Endodermal cell (in vitro differentiated cells): ENCODE measurements at regions not wholly inside any gene's neighbourhood (a gene's known extent, or its start where the extent isn't known, plus 50 kb on each side); places are given as distances from the start of the nearest gene placed in this dataset.

Experiments
- DNase-seq: peaks from one replicate; pipeline ENCODE4 v3.0.0-alpha.2; 2017
- H3K27ac ChIP-seq: 2 replicates; pipeline ENCODE4 v1.5.1; 2013; ENCODE audit warnings: mild to moderate bottlenecking, low read depth, low read length, moderate library complexity
- H3K27me3 ChIP-seq: 2 replicates; pipeline ENCODE4 v1.6.1; 2013; ENCODE audit warnings: mild to moderate bottlenecking, low read length, moderate library complexity; ENCODE audit not compliant: insufficient read depth, control insufficient read depth, poor library complexity, severe bottlenecking
- H3K36me3 ChIP-seq: 2 replicates; pipeline ENCODE4 v1.7.0; 2013; ENCODE audit warnings: mild to moderate bottlenecking, low read length, moderate library complexity; ENCODE audit not compliant: control insufficient read depth, insufficient read depth
- H3K4me1 ChIP-seq: one replicate; pipeline ENCODE4 v1.7.0; 2013; ENCODE audit warnings: low read length; ENCODE audit not compliant: control insufficient read depth, insufficient read depth
- H3K4me3 ChIP-seq: 2 replicates; pipeline ENCODE4 v1.5.1; 2013; ENCODE audit warnings: mild to moderate bottlenecking, low read length, moderate library complexity
- H3K9ac ChIP-seq: 2 replicates; pipeline ENCODE4 v1.6.1; 2013; ENCODE audit warnings: mild to moderate bottlenecking, low read length, moderate library complexity; ENCODE audit not compliant: poor library complexity, severe bottlenecking; ENCODE audit errors: extremely low read depth
- H3K9me3 ChIP-seq: 2 replicates; pipeline ENCODE4 v1.6.1; 2013; ENCODE audit warnings: mild to moderate bottlenecking, low read length, moderate library complexity; ENCODE audit not compliant: control insufficient read depth
- H3K27ac Mint-ChIP-seq: 2 replicates; pipeline ENCODE4 v1.8.0; 2020; ENCODE audit warnings: mixed read lengths
- H3K27me3 Mint-ChIP-seq: 2 replicates; pipeline ENCODE4 v1.8.0; 2021; ENCODE audit warnings: mild to moderate bottlenecking, mixed read lengths; ENCODE audit not compliant: insufficient read depth
- H3K36me3 Mint-ChIP-seq: 2 replicates; pipeline ENCODE4 v1.8.0; 2020; ENCODE audit warnings: low read depth, mixed read lengths
- H3K4me1 Mint-ChIP-seq: 2 replicates; pipeline ENCODE4 v1.8.0; 2020; ENCODE audit warnings: mixed read lengths
- H3K4me3 Mint-ChIP-seq: 2 replicates; pipeline ENCODE4 v1.8.0; 2020; ENCODE audit warnings: mild to moderate bottlenecking, moderate library complexity, mixed read lengths
- H3K9me3 Mint-ChIP-seq: 2 replicates; pipeline ENCODE4 v1.8.0; 2020; ENCODE audit warnings: mild to moderate bottlenecking, mixed read lengths
- CTCF ChIP-seq: fragments of 200-600 bp; sonication (generic); conservative IDR thresholded peaks from 2 replicates; pipeline ENCODE4 v1.5.0; 2021; ENCODE audit warnings: antibody characterized with exemption, mild to moderate bottlenecking
- WGBS, 2 experiments: methylation state at CpG; one replicate each; pipeline versions ENCODE4 v1.1.5 to v1.1.7; 2013; ENCODE audit warnings: missing lambda C conversion rate in 2 of 2, mixed read lengths in 1 of 2; ENCODE audit not compliant: insufficient coverage in 1 of 2, insufficient read length in 1 of 2; 5-methylcytosine and 5-hydroxymethylcytosine counted together

GRCh38 chr13:39858794-39859193, 203.3 kb downstream of the COG6 start:
- no peaks in the 10 kb centered on the region for H3K4me1 ChIP-seq
- no peak for DNase-seq
- WGBS, 2 experiments, result 88 to 92% methylated on average over 1 to 2 of the region's 2 CpGs
- H3K27ac ChIP-seq, result no peak overlapping the region
- H3K4me1 Mint-ChIP-seq, result no peaks in the 10 kb centered on the region
- peaks cover 6% of the 10 kb centered on the region for H3K9me3 Mint-ChIP-seq
- H3K9me3 ChIP-seq, result peaks cover 5% of the 10 kb centered on the region
- H3K36me3 Mint-ChIP-seq, result no peaks in the 10 kb centered on the region
- no peaks in the 10 kb centered on the region for H3K27me3 ChIP-seq
- H3K36me3 ChIP-seq, result no peaks in the 10 kb centered on the region
- no peak overlapping the region for H3K9ac ChIP-seq
- no peak overlapping the region for H3K4me3 Mint-ChIP-seq
- no peak overlapping the region for H3K4me3 ChIP-seq
- peaks cover 2% of the 10 kb centered on the region for H3K27me3 Mint-ChIP-seq
- no peak overlapping the region for H3K27ac Mint-ChIP-seq
- no peak for TF ChIP-seq CTCF

GRCh38 chr13:39859898-39860297, 204.4 kb downstream of the COG6 start:
- Histone ChIP-seq H3K9me3 (no peaks in the 10 kb centered on the region), H3K27me3 (no peaks in the 10 kb centered on the region), H3K9ac (no peak overlapping the region), H3K4me3 (no peak overlapping the region), H3K4me1 (no peaks in the 10 kb centered on the region), H3K27ac (no peak overlapping the region), H3K36me3 (no peaks in the 10 kb centered on the region)
- Mint-ChIP-seq H3K36me3 (no peaks in the 10 kb centered on the region), H3K9me3 (no peaks in the 10 kb centered on the region), H3K4me3 (no peak overlapping the region), H3K27me3 (peaks cover 2% of the 10 kb centered on the region), H3K27ac (no peak overlapping the region), H3K4me1 (no peaks in the 10 kb centered on the region)
- TF ChIP-seq CTCF, result no peak
- DNase-seq, result no peak
- WGBS, 2 experiments, result 90 to 100% methylated on average over 3 of the region's 3 CpGs

- H3K4me1 Mint-ChIP-seq, result no peaks in the 10 kb centered on the region
- no peaks in the 10 kb centered on the region for H3K9me3 ChIP-seq
- DNase-seq, result no peak
- TF ChIP-seq CTCF, result no peak
- H3K4me3 Mint-ChIP-seq, result no peak overlapping the region
- H3K27ac ChIP-seq, result no peak overlapping the region
- no peaks in the 10 kb centered on the region for H3K4me1 ChIP-seq
- no peaks in the 10 kb centered on the region for H3K9me3 Mint-ChIP-seq
- H3K27ac Mint-ChIP-seq, result no peak overlapping the region
- H3K4me3 ChIP-seq, result no peak overlapping the region
- WGBS, 2 experiments, result 92 to 100% methylated on average over 1 to 2 of the region's 2 CpGs
- no peaks in the 10 kb centered on the region for H3K36me3 Mint-ChIP-seq
- H3K36me3 ChIP-seq, result no peaks in the 10 kb centered on the region
- peaks cover 2% of the 10 kb centered on the region for H3K27me3 Mint-ChIP-seq
- H3K9ac ChIP-seq, result no peak overlapping the region
- H3K27me3 ChIP-seq, result no peaks in the 10 kb centered on the region
These were observed 207.4 kb downstream of the COG6 start for GRCh38 chr13:39862900-39863299.
